GM12878 (cell line): ENCODE measurements at regions not wholly inside any gene's neighbourhood (a gene's known extent, or its start where the extent isn't known, plus 50 kb on each side); places are given as distances from the start of the nearest gene placed in this dataset.

Experiments
- ATF7 ChIP-seq: fragments of 450-650 bp; IDR thresholded peaks from 2 replicates; pipeline ENCODE4 v1.6.1; 2016; ENCODE audit warnings: low read depth, mild to moderate bottlenecking
- TF ChIP-seq, protein P1 (sequence below): IDR thresholded peaks from 2 replicates; pipeline ENCODE4 v1.6.1; 2012; ENCODE audit warnings: mild to moderate bottlenecking, low read depth, low read length
- TF ChIP-seq, protein P2 (sequence below): fragments of 450-650 bp; IDR thresholded peaks from 2 replicates; pipeline ENCODE4 v1.6.1; 2017; ENCODE audit warnings: mild to moderate bottlenecking

- TF ChIP-seq ATF7, result no peak
- TF ChIP-seq, protein P1, sequence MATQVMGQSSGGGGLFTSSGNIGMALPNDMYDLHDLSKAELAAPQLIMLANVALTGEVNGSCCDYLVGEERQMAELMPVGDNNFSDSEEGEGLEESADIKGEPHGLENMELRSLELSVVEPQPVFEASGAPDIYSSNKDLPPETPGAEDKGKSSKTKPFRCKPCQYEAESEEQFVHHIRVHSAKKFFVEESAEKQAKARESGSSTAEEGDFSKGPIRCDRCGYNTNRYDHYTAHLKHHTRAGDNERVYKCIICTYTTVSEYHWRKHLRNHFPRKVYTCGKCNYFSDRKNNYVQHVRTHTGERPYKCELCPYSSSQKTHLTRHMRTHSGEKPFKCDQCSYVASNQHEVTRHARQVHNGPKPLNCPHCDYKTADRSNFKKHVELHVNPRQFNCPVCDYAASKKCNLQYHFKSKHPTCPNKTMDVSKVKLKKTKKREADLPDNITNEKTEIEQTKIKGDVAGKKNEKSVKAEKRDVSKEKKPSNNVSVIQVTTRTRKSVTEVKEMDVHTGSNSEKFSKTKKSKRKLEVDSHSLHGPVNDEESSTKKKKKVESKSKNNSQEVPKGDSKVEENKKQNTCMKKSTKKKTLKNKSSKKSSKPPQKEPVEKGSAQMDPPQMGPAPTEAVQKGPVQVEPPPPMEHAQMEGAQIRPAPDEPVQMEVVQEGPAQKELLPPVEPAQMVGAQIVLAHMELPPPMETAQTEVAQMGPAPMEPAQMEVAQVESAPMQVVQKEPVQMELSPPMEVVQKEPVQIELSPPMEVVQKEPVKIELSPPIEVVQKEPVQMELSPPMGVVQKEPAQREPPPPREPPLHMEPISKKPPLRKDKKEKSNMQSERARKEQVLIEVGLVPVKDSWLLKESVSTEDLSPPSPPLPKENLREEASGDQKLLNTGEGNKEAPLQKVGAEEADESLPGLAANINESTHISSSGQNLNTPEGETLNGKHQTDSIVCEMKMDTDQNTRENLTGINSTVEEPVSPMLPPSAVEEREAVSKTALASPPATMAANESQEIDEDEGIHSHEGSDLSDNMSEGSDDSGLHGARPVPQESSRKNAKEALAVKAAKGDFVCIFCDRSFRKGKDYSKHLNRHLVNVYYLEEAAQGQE, result no peak
- TF ChIP-seq, protein P2, sequence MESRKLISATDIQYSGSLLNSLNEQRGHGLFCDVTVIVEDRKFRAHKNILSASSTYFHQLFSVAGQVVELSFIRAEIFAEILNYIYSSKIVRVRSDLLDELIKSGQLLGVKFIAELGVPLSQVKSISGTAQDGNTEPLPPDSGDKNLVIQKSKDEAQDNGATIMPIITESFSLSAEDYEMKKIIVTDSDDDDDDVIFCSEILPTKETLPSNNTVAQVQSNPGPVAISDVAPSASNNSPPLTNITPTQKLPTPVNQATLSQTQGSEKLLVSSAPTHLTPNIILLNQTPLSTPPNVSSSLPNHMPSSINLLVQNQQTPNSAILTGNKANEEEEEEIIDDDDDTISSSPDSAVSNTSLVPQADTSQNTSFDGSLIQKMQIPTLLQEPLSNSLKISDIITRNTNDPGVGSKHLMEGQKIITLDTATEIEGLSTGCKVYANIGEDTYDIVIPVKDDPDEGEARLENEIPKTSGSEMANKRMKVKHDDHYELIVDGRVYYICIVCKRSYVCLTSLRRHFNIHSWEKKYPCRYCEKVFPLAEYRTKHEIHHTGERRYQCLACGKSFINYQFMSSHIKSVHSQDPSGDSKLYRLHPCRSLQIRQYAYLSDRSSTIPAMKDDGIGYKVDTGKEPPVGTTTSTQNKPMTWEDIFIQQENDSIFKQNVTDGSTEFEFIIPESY, result no peak
These were observed 92.5 kb upstream of the TGIF1 start for GRCh38 chr18:3357516-3357915.
